GM23338 (cell line): ENCODE measurements at regions not wholly inside any gene's neighbourhood (a gene's known extent, or its start where the extent isn't known, plus 50 kb on each side); places are given as distances from the start of the nearest gene placed in this dataset.

Experiments
- CREB1 ChIP-seq: fragments of 250-450 bp; sonication (Bioruptor Pico); IDR thresholded peaks from 2 replicates; pipeline ENCODE4 v1.5.0; 2020; ENCODE audit warnings: low read depth, mild to moderate bottlenecking, moderate library complexity
- EZH2 ChIP-seq: fragments of 200-600 bp; sonication (generic); IDR thresholded peaks from one replicate; pipeline ENCODE4 v1.8.0; 2017; ENCODE audit warnings: antibody characterized with exemption, mild to moderate bottlenecking, low read depth; ENCODE audit not compliant: unreplicated experiment
- POLR2AphosphoS5 ChIP-seq: IDR thresholded peaks from 2 replicates; pipeline ENCODE4 v1.6.1; 2016; ENCODE audit warnings: antibody characterized with exemption, low read depth
- ZNF331 ChIP-seq: fragments of 250-450 bp; sonication (Bioruptor Pico); IDR thresholded peaks from 2 replicates; pipeline ENCODE4 v1.5.0; 2020; ENCODE audit warnings: low read depth, mild to moderate bottlenecking, moderate library complexity
- TF ChIP-seq, protein P1 (sequence below), 2 experiments: fragments of 200-600 bp in 1 of 2; sonication (generic) in 1 of 2; conservative IDR thresholded peaks; 2 replicates each; pipeline versions ENCODE4 v1.5.1 to v1.6.1; 2016 to 2017; ENCODE audit warnings: antibody characterized with exemption in 2 of 2, low read depth in 2 of 2, mild to moderate bottlenecking in 2 of 2, moderate library complexity in 1 of 2

DNA sequence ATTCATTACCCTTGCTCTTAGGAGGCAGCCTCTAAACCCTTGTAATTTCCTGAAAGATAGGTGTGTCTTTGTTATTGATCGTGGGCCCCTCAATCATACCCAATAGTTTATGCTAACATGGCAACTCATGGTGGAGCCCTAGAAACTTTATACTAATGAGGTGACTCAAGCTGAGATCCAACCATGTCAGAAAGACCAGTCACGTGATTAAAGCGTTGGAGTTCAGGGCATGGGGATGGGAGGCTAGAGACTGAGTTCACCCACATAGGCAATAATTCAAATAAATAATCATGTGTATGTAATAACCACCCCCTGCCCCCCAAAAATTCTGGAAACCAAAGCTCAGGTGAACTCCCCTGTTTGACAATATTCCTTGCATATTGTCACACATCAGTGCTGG lies 99.5 kb upstream of the TUSC7 start:
- TF ChIP-seq EZH2 (no peak), POLR2AphosphoS5 (no peak), CREB1 (CRISPR knock-in tag) (no peak), ZNF331 (CRISPR knock-in tag) (no peak)
- TF ChIP-seq, protein P1, sequence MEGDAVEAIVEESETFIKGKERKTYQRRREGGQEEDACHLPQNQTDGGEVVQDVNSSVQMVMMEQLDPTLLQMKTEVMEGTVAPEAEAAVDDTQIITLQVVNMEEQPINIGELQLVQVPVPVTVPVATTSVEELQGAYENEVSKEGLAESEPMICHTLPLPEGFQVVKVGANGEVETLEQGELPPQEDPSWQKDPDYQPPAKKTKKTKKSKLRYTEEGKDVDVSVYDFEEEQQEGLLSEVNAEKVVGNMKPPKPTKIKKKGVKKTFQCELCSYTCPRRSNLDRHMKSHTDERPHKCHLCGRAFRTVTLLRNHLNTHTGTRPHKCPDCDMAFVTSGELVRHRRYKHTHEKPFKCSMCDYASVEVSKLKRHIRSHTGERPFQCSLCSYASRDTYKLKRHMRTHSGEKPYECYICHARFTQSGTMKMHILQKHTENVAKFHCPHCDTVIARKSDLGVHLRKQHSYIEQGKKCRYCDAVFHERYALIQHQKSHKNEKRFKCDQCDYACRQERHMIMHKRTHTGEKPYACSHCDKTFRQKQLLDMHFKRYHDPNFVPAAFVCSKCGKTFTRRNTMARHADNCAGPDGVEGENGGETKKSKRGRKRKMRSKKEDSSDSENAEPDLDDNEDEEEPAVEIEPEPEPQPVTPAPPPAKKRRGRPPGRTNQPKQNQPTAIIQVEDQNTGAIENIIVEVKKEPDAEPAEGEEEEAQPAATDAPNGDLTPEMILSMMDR (conservative IDR thresholded peaks at IDR 0.05; ENCODE audit: low read depth in 2 of 2): no peak
